ENCODE measurements at regions not wholly inside any gene's neighbourhood (a gene's known extent, or its start where the extent isn't known, plus 50 kb on each side); places are given as distances from the start of the nearest gene placed in this dataset.

GRCh38 chr5:158543539-158544387 is 556.0 kb downstream of the EBF1 start:
- TF ChIP-seq CTCF (conservative IDR thresholded peaks at IDR 0.05) (no peak), EZH2 (IDR thresholded peaks at IDR 0.05; ENCODE audit: low read depth) (no peak)
